GM19025 (cell line): ENCODE measurements at regions not wholly inside any gene's neighbourhood (a gene's known extent, or its start where the extent isn't known, plus 50 kb on each side); places are given as distances from the start of the nearest gene placed in this dataset.
"Not testable (repeated sequence)": the region's sequence is repeated elsewhere in the genome, so short reads cannot be mapped to it uniquely, and the experiment has no call there.

Experiments
- ATAC-seq: cut with Tn5 transposase; IDR thresholded peaks from one replicate; pipeline ENCODE4 v1.9.1; 2021; ENCODE audit warnings: mild to moderate bottlenecking, low read depth, moderate library complexity; ENCODE audit not compliant: unreplicated experiment

- ATAC-seq: peak; percentile 84
Observed at GRCh38 chr3:153768561-153769469, 352.4 kb upstream of the ARHGEF26 start.

GRCh38 chr3:153783106-153783505 is 338.1 kb upstream of the ARHGEF26 start:
- ATAC-seq: no peak

- ATAC-seq: no peak
Observed at GRCh38 chr3:153783741-153784480, 337.3 kb upstream of the ARHGEF26 start.

- ATAC-seq: no peak
Observed at GRCh38 chr3:153785901-153786300, 335.3 kb upstream of the ARHGEF26 start.

- ATAC-seq: no peak
Observed at GRCh38 chr3:153789380-153789779, 331.8 kb upstream of the ARHGEF26 start.

- not testable (repeated sequence) for ATAC-seq
Observed at GRCh38 chr3:153797056-153797455, 324.1 kb upstream of the ARHGEF26 start.

- no peak for ATAC-seq
Observed at GRCh38 chr3:153809097-153809496, 312.1 kb upstream of the ARHGEF26 start.

GRCh38 chr3:153818338-153818737 is 302.9 kb upstream of the ARHGEF26 start:
- ATAC-seq: no peak

GRCh38 chr3:153820035-153820434 is 301.2 kb upstream of the ARHGEF26 start:
- ATAC-seq: no peak

- ATAC-seq: not testable (repeated sequence)
Observed at GRCh38 chr3:153828346-153828745, 292.8 kb upstream of the ARHGEF26 start.

- no peak for ATAC-seq
Observed at GRCh38 chr3:153829606-153830170, 291.5 kb upstream of the ARHGEF26 start.

GRCh38 chr3:153830552-153830951 is 290.6 kb upstream of the ARHGEF26 start:
- no peak for ATAC-seq

GRCh38 chr3:153835540-153835939 is 285.6 kb upstream of the ARHGEF26 start:
- no peak for ATAC-seq

GRCh38 chr3:153840487-153840886 is 280.7 kb upstream of the ARHGEF26 start:
- no peak for ATAC-seq

GRCh38 chr3:153843994-153844393 is 277.2 kb upstream of the ARHGEF26 start:
- ATAC-seq: no peak

GRCh38 chr3:153845311-153845710 is 275.9 kb upstream of the ARHGEF26 start:
- no peak for ATAC-seq

- ATAC-seq: no peak
Observed at GRCh38 chr3:153848702-153849101, 272.5 kb upstream of the ARHGEF26 start.

- ATAC-seq: no peak
Observed at GRCh38 chr3:153852355-153852754, 268.8 kb upstream of the ARHGEF26 start.

- ATAC-seq: no peak
Observed at GRCh38 chr3:153853163-153853562, 268.0 kb upstream of the ARHGEF26 start.

- peak; percentile 83 for ATAC-seq
Observed at GRCh38 chr3:153855772-153856171, 265.4 kb upstream of the ARHGEF26 start.

- no peak for ATAC-seq
Observed at GRCh38 chr3:153856932-153857331, 264.3 kb upstream of the ARHGEF26 start.
